SK-N-SH treated with all-trans-retinoic acid at 6 μM for 48 hours (cell line): ENCODE measurements at regions not wholly inside any gene's neighbourhood (a gene's known extent, or its start where the extent isn't known, plus 50 kb on each side); places are given as distances from the start of the nearest gene placed in this dataset.

Source experiments
- BACH2 ChIP-seq: fragments of 250-450 bp; sonication (Bioruptor Pico); IDR thresholded peaks from 2 replicates; pipeline ENCODE4 v1.9.0; 2021; ENCODE audit warnings: mild to moderate bottlenecking, borderline replicate concordance
- CREB5 ChIP-seq: fragments of 250-450 bp; sonication (Bioruptor Pico); IDR thresholded peaks from 2 replicates; pipeline ENCODE4 v1.5.1; 2020; ENCODE audit warnings: low read depth, mild to moderate bottlenecking, moderate library complexity
- ESRRG ChIP-seq: fragments of 250-450 bp; sonication (Bioruptor Pico); IDR thresholded peaks from 2 replicates; pipeline ENCODE4 v1.6.1; 2021; ENCODE audit warnings: mild to moderate bottlenecking
- GLIS3 ChIP-seq: fragments of 250-450 bp; sonication (Bioruptor Pico); IDR thresholded peaks from 2 replicates; pipeline ENCODE4 v1.5.0; 2020; ENCODE audit warnings: mild to moderate bottlenecking, moderate library complexity
- ISL1 ChIP-seq: fragments of 250-450 bp; sonication (Bioruptor Pico); IDR thresholded peaks from 2 replicates; pipeline ENCODE4 v2.1.2; 2022; ENCODE audit warnings: mild to moderate bottlenecking, moderate library complexity
- OSR1 ChIP-seq: fragments of 250-450 bp; sonication (Bioruptor Pico); IDR thresholded peaks from 2 replicates; pipeline ENCODE4 v1.8.0; 2022; ENCODE audit warnings: moderate library complexity, mild to moderate bottlenecking, inconsistent platforms
- PPARA ChIP-seq: fragments of 250-450 bp; sonication (Bioruptor Pico); IDR thresholded peaks from 2 replicates; pipeline ENCODE4 v1.5.0; 2020; ENCODE audit warnings: mild to moderate bottlenecking, borderline replicate concordance
- RARB ChIP-seq: fragments of 250-450 bp; sonication (Bioruptor Pico); IDR thresholded peaks from 2 replicates; pipeline ENCODE4 v1.8.0; 2021; ENCODE audit warnings: mild to moderate bottlenecking, moderate library complexity
- TCF4 ChIP-seq: fragments of 250-450 bp; sonication (Bioruptor Pico); IDR thresholded peaks from 2 replicates; pipeline ENCODE4 v1.8.0; 2021; ENCODE audit warnings: mild to moderate bottlenecking, moderate library complexity, borderline replicate concordance
- TOX ChIP-seq: fragments of 250-450 bp; sonication (Bioruptor Pico); IDR thresholded peaks from 2 replicates; pipeline ENCODE4 v1.8.0; 2021; ENCODE audit warnings: mild to moderate bottlenecking, moderate library complexity, borderline replicate concordance
- TSHZ2 ChIP-seq: fragments of 250-450 bp; sonication (Bioruptor Pico); IDR thresholded peaks from 2 replicates; pipeline ENCODE4 v1.5.0; 2020; ENCODE audit warnings: mild to moderate bottlenecking, moderate library complexity
- ZNF565 ChIP-seq: fragments of 450-650 bp; formaldehyde crosslinking; conservative IDR thresholded peaks from 2 replicates; pipeline ENCODE4 v1.5.0; 2020; ENCODE audit warnings: low read depth, mild to moderate bottlenecking, moderate library complexity
- ZNF70 ChIP-seq: fragments of 450-650 bp; formaldehyde crosslinking; IDR thresholded peaks from 2 replicates; pipeline ENCODE4 v1.5.0; 2020; ENCODE audit warnings: mild to moderate bottlenecking, moderate library complexity
- TF ChIP-seq, protein P1 (sequence below): fragments of 250-450 bp; sonication (Bioruptor Pico); IDR thresholded peaks from 2 replicates; pipeline ENCODE4 v1.8.0; 2020; ENCODE audit warnings: mild to moderate bottlenecking, moderate library complexity, borderline replicate concordance

GRCh38 chr7:155927905-155928304, 115.6 kb upstream of the SHH start:
- TF ChIP-seq BACH2 (no peak), ZNF70 (no peak), PPARA (CRISPR knock-in tag) (no peak), RARB (CRISPR knock-in tag) (no peak), ZNF565 (CRISPR knock-in tag) (no peak), CREB5 (CRISPR knock-in tag) (no peak), GLIS3 (CRISPR knock-in tag) (no peak), ESRRG (CRISPR knock-in tag) (no peak), TCF4 (CRISPR knock-in tag) (no peak), TOX (CRISPR knock-in tag) (no peak), OSR1 (CRISPR knock-in tag) (no peak), ISL1 (CRISPR knock-in tag) (no peak), TSHZ2 (no peak)
- TF ChIP-seq, protein P1, sequence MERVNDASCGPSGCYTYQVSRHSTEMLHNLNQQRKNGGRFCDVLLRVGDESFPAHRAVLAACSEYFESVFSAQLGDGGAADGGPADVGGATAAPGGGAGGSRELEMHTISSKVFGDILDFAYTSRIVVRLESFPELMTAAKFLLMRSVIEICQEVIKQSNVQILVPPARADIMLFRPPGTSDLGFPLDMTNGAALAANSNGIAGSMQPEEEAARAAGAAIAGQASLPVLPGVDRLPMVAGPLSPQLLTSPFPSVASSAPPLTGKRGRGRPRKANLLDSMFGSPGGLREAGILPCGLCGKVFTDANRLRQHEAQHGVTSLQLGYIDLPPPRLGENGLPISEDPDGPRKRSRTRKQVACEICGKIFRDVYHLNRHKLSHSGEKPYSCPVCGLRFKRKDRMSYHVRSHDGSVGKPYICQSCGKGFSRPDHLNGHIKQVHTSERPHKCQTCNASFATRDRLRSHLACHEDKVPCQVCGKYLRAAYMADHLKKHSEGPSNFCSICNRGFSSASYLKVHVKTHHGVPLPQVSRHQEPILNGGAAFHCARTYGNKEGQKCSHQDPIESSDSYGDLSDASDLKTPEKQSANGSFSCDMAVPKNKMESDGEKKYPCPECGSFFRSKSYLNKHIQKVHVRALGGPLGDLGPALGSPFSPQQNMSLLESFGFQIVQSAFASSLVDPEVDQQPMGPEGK (CRISPR knock-in tag), result no peak
